GM10266 (cell line): ENCODE measurements at regions not wholly inside any gene's neighbourhood (a gene's known extent, or its start where the extent isn't known, plus 50 kb on each side); places are given as distances from the start of the nearest gene placed in this dataset.

Experiments
- DNase-seq: peaks from one replicate; pipeline ENCODE4 v3.0.0; 2012; ENCODE audit errors: extremely low spot score
- TF ChIP-seq, protein P1 (sequence below): IDR thresholded peaks from 2 replicates; pipeline ENCODE4 v1.5.1; 2012; ENCODE audit warnings: mild to moderate bottlenecking, low read depth; ENCODE audit not compliant: control insufficient read depth, insufficient read depth; ENCODE audit errors: missing control alignments

DNA sequence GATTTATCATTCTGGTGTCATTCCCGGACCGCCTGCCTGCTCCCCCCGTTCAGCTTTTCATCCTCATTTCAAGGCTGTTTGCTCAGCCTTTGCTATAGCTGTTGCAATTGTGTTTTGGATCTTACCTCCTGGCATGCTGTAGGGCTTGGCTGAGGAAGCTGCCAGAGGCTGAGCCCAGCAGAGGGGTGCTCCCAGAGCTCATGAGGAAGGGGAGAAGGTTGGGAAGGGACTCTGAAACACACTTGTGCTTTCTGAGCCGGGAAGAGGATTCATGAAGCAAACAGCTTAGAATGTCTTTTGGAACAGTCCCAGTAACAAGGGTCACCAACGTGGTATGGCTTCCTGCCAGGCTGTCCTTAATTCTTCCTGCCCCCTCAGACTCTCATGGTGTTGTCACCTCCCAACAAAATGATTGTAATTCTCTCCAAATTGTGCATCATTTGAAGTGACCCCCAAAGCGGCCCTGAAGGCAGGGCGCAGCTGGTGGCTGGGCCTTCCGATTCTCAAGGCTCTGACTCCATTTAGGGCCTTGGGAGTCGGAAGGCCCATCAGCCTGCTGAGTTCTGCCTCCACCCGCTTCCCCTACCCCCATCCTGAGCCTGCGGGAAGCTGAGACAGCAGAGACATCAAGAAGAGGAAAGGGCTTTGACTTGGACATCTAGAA, 111.9 kb upstream of the ARHGAP5 start:
- TF ChIP-seq, protein P1, sequence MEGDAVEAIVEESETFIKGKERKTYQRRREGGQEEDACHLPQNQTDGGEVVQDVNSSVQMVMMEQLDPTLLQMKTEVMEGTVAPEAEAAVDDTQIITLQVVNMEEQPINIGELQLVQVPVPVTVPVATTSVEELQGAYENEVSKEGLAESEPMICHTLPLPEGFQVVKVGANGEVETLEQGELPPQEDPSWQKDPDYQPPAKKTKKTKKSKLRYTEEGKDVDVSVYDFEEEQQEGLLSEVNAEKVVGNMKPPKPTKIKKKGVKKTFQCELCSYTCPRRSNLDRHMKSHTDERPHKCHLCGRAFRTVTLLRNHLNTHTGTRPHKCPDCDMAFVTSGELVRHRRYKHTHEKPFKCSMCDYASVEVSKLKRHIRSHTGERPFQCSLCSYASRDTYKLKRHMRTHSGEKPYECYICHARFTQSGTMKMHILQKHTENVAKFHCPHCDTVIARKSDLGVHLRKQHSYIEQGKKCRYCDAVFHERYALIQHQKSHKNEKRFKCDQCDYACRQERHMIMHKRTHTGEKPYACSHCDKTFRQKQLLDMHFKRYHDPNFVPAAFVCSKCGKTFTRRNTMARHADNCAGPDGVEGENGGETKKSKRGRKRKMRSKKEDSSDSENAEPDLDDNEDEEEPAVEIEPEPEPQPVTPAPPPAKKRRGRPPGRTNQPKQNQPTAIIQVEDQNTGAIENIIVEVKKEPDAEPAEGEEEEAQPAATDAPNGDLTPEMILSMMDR = no peak
- DNase-seq = no peak

DNA sequence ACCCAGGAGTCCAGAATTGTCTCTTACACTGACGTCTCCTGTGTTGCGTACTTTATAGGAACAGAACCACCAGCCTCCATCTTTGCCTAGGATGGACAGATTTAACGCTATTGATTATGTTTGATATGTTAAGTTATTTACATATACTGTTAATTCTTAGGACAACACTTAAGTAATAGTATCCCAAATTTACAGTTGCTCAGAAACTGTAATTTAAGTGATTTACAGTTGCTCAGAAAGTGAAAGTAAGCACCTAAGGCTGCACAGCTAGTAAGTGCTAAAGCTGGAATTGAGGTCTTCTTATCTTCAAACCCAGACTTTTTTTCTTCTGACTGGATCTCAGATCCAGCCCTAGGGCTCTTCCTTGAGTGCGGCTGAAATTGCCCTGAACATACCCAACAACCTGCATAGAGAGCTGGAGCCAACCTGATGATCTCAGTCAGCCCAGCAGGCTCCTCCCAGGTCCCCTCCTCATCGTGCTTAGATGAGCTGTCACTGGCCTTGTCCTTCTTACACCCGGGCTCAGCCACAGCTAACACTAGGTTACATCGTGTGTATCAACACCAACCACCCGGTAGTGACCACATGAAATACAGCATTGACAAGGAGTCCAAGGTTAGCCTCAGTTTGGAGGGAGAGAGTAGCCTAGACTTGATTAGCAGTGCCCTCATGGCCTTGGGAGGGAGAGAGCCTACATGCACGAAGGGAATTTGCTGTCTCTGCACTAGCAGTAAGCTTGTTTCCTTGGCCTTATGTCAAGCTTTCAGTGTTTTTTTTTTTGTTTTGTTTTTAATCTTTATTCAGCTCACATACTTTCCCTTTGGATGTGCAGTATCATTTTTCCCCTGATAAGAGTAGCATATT, 111.1 kb upstream of the ARHGAP5 start:
- no peak for DNase-seq
- TF ChIP-seq, protein P1 = no peak

DNA sequence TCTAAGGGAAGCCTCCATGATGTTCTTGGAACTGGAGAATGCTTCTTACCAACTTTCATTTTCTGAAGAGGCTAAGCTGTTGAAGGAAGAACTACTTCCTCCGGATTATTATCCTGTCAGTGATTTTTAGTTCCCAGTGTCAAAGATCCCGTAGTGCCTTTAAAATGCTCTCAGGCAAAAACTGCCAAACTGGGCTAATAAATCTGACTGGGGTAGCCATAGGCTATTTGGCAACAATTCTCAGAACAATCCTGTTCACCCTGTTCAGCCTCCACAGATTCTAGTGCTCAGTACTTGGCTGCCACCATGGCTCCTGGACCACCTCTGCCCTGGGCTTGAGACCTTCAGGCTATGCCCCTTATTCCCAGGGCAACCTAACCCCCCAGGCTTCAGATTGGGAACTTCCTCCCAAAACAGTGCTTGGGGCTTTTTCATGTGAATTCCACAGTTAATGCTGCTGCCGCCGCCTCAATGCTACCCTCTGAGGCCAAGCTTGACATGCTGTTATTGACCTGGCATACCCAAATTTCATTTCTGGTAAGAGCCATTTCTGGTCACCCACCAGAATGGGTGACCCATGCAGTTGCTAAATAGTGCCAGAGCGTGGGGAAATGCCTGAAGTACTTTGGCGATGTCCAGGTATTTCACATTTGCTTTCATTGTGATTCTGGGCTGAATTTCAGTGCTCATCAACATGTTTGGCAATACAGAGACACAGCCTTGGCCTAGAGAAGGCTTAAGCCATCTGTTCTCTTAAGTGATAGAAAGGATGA, 110.0 kb upstream of the ARHGAP5 start:
- no peak for DNase-seq
- TF ChIP-seq, protein P1 = no peak

DNA sequence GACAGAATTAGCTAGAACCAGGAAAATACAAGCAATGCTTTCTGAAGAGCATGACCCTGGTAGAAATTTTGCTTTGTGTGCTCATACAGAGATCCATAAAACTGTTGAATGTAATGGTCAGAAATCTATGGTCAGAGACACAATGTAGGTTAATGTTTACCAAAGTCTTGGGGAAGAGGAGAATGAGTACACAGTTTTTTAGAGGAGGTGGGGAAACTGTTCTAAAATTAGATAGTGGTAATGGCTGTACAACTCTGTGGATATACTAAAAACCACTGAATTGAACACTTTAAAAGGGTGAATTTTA, 109.5 kb upstream of the ARHGAP5 start:
- TF ChIP-seq, protein P1 = no peak
- DNase-seq = no peak

DNA sequence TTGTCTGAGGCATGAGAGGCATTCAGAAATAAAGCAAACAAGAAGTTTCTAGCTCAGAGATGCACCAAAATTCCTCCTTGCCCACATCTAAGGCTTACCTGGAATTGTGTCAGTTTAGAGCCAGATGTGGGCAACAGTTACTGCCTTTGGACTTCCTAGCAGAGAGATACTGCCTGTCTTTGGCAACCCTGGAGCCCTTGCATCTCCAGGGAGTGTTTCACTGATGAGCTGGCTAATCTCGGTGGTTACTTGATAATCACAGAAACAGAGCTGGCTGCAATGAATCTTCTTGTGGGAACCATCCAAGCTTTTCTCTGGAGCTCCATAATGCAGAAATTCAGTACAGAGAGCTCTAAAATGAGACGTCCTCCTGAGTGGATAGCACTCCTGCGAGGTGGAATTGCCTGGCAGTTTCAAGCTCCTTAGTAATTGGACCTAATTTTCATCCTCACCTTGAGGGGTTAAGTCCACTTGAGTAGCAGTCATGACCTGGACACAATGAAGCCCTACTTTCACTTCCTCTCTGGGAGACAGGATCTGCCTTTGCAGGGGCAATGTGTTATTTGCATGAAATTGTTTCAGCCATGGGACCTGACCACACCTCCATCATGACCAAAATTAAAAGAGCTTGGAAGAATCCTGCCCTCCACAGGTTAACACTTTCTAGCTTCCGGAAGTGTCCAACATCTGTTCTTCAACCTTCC, 108.8 kb upstream of the ARHGAP5 start:
- TF ChIP-seq, protein P1 = no peak

DNA sequence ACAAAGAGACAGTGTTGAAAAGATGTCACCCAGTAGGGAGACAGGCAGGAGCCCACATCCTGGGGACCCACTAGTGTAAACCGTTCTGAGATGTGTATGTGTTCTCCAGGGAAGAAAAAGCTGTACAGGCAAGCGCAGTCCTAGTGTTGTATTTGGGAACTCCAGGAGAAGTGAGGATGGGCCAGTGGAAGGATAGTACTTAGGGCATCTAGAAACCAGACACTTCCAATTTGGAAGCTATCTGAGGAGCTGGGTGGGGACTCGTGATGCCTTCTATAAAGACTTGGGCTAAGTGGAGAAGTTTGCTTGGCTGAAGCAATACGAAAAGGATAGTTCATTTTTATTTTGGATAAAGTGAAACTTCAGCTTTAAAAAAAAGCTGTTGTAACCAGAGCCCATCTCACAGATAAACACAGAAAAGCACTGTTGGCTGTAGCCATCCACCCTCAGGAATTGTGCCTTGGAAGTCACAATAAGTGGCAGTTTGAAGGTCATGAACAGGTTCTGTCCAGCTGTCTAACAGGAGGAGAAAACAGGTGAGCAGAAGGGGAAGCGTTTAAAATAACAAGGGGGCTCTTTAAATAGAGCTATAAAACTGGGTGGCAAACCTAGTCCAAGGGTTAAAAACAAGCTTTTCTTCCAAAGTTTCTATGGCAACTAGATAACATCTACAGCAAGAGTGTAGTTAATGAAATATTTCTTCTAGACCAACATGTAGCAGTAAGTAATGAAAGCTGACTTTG, 108.0 kb upstream of the ARHGAP5 start:
- TF ChIP-seq, protein P1 = no peak
- no peak for DNase-seq

More for the DNA sequence above, 108.8 kb upstream of the ARHGAP5 start:
- DNase-seq = no peak
